Stomach (tissue), 4 donors: ENCODE measurements at regions not wholly inside any gene's neighbourhood (a gene's known extent, or its start where the extent isn't known, plus 50 kb on each side); places are given as distances from the start of the nearest gene placed in this dataset.

ENCODE experiments used
- CTCF ChIP-seq, 7 experiments: fragments of 450-650 bp in 4 of 7; fragments of 200-600 bp in 3 of 7; sonication (generic) in 3 of 7; IDR thresholded peaks; one replicate each; pipeline ENCODE4 v1.5.1; 2016 to 2019; ENCODE audit warnings: antibody characterized with exemption in 7 of 7, control low read depth in 2 of 7, mild to moderate bottlenecking in 1 of 7
- EP300 ChIP-seq: sonication (generic); formaldehyde crosslinking; IDR thresholded peaks from one replicate; pipeline ENCODE4 v1.6.1; 2017; ENCODE audit warnings: antibody characterized with exemption
- POLR2A ChIP-seq, 4 donors: fragments of 450-650 bp; IDR thresholded peaks; one replicate each; pipeline ENCODE4 v1.6.1; 2016; ENCODE audit warnings: antibody characterized with exemption in 4 of 4, control low read depth in 2 of 4, mild to moderate bottlenecking in 1 of 4, moderate library complexity in 1 of 4
- POLR2AphosphoS5 ChIP-seq, 3 donors: sonication (generic); formaldehyde crosslinking; IDR thresholded peaks; one replicate each; pipeline ENCODE4 v1.6.1; 2016; ENCODE audit warnings: antibody characterized with exemption in 3 of 3

GRCh38 chr13:103130146-103130545 is 63.9 kb upstream of the SLC10A2 start:
- TF ChIP-seq POLR2A (IDR thresholded peaks at IDR 0.05) (no peak), POLR2AphosphoS5 (IDR thresholded peaks at IDR 0.05) (no peak), CTCF (IDR thresholded peaks at IDR 0.05) (no peak), EP300 (no peak)
